ENCODE measurements at regions not wholly inside any gene's neighbourhood (a gene's known extent, or its start where the extent isn't known, plus 50 kb on each side); places are given as distances from the start of the nearest gene placed in this dataset.

DNA sequence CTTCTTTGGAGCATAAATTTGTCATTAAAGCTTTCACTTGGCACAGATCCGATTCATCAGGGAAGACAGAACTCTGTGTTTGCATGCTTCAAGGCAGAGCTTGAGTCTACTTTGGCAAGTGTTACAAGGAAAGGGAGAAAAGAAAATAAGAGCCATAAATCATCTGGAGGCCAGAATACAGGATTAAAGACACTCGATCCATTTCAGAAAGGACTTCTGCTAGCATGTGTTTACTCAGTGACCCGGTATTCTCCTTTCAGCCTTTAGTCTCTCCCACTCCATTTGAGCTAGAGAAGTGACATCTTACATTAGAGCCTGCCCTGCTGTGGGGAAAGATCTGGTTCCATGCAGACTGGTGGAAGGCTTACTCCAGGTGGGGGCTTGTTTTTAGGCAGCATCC lies 306.4 kb downstream of the KLF5 start:
- TF ChIP-seq, protein P1, sequence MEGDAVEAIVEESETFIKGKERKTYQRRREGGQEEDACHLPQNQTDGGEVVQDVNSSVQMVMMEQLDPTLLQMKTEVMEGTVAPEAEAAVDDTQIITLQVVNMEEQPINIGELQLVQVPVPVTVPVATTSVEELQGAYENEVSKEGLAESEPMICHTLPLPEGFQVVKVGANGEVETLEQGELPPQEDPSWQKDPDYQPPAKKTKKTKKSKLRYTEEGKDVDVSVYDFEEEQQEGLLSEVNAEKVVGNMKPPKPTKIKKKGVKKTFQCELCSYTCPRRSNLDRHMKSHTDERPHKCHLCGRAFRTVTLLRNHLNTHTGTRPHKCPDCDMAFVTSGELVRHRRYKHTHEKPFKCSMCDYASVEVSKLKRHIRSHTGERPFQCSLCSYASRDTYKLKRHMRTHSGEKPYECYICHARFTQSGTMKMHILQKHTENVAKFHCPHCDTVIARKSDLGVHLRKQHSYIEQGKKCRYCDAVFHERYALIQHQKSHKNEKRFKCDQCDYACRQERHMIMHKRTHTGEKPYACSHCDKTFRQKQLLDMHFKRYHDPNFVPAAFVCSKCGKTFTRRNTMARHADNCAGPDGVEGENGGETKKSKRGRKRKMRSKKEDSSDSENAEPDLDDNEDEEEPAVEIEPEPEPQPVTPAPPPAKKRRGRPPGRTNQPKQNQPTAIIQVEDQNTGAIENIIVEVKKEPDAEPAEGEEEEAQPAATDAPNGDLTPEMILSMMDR (conservative IDR thresholded peaks at IDR 0.05; ENCODE audit: low read length): no peak
- TF ChIP-seq EZH2phosphoT487 (IDR thresholded peaks at IDR 0.05; ENCODE audit: borderline replicate concordance, low read depth, low read length): no peak
